GM21390 (cell line): ENCODE measurements at regions not wholly inside any gene's neighbourhood (a gene's known extent, or its start where the extent isn't known, plus 50 kb on each side); places are given as distances from the start of the nearest gene placed in this dataset.
A peak's percentile ranks its signal among the peaks of the same experiment; 100 is the strongest.
"Not testable (repeated sequence)": the region's sequence is repeated elsewhere in the genome, so short reads cannot be mapped to it uniquely, and the experiment has no call there.

ENCODE experiments used
- ATAC-seq: cut with Tn5 transposase; IDR thresholded peaks from one replicate; pipeline ENCODE4 v1.9.1; 2021; ENCODE audit not compliant: unreplicated experiment

DNA sequence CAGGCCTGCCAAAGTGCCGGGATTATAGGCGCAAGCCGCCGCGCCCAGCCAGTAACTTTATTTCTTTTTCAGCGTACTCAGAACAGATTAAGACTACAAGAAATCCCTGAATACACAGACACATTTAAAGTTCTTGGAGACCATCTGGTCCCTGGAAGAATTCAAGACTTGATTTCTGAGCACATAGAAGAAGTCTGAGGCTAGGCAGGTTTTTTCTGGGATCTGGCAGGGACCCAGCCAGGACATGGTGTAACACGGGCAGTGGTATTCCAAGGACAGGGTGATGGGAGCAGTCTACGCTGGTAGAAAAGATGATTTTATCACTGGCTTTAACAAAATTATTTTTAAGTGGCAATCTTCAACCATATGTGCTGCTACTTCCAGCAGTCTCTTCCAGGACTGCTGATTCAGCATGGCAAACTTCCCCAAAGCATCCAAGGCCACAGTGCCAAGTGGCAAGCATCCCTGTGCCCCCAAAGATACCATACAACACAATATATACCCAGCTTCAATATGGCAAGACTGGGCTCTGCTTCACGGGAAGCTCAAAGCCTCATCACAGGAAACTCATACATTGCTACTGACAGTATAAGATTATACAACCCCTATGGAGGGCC is 105.2 kb upstream of the OR5AK2 start:
- ATAC-seq: no peak

DNA sequence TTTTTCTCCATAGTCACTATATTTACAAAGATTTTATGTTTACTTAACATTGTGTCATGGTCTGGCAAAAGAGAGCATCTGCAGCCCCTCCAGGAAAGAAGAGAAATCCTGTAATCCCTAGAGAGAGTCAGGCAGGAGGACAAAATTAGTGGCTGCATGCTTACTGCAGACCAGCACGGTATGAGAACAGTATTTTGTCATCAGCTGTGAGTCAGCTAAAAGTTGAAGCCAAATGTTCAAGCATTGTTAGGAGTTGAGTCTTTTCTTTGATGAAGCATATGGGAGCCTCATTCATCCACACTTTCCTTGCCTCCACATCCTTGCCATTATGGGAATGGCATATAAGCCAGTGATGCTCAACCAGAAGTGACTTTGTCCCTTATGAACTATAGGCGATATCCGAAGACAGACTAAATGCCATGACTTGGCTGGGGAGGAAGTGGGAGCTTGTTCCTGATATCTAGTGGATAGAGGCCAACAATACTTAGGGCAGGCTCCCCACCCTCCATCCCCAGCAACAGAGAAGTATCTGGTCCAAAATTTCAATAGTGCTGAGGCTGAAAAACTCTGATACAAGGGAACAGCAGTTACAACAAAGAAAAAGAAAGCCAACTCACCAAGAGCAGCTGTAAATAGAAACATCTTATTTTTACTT is 112.0 kb upstream of the OR5AK2 start:
- ATAC-seq: no peak

GRCh38 chr11:56855217-56855616 is 106.7 kb upstream of the OR9G4 start:
- no peak for ATAC-seq

DNA sequence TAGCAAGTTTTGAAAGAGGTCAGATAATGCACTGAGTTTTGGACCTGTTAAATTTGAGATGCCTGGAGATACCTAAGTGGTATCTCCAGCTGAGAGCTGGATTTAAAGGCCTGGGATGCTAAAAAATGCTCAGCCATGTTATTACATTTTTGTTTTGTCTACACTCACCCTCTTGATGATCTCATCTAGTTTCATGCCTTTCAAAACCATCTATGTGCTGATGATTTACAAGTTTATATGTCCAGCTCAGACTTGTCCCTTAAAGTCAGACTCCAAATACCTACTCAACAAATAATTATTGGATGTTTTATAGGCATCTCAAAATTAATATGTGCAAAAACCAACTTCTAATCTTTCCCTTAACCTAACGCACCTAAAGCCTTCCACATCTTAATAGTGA is 103.6 kb upstream of the OR9G4 start:
- ATAC-seq: no peak

DNA sequence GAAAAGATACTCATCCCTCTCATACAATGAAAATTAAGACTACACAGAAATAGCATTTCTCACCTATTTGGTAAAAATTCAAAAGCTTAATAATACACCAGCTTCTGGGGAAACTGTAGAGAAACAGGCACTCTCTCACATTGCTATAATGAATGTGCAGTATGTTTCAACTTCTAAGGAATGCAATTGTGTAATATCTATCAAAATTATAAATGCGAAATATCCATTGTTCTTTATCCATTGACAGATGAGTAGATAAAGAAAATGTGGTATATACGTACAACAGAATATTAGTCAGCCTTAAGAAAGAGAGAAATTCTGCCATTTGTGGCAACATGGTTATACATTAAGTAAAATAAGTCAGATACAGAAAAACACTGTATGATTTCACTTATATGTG is 101.4 kb upstream of the OR9G4 start:
- no peak for ATAC-seq

- no peak for ATAC-seq
Observed at GRCh38 chr11:56849250-56849649, 100.8 kb upstream of the OR9G4 start.

DNA sequence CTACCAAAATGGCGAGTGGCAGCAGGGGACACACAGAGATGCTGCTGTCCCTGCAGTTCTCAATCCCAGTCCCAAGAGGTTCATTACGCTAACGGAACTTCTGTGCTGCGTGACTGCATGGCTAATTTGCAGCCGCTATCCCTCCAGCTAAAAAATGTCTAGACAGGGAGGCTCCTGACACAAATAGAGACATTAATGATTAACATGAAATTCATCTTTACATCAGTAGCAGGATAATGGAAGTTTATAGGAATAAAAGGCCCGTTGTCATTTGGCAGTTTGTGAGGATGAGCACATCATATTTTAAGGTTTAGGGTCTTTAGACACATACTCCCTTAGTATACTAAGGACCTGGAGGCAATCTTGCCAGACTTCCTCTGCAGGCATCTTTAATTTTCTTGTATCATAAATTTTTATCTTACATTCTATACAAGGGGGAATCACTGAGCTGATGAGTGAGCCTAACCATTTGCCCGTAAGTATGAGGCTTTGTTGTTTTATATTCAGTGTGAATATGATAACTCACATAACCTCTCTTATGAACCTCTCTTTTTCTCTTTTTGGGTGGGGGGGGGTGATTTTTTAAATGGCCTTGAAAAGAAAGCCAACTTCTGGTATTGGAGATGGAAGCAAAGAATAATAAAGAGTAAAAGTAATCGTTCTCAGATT is 99.8 kb upstream of the OR9G4 start:
- no peak for ATAC-seq

DNA sequence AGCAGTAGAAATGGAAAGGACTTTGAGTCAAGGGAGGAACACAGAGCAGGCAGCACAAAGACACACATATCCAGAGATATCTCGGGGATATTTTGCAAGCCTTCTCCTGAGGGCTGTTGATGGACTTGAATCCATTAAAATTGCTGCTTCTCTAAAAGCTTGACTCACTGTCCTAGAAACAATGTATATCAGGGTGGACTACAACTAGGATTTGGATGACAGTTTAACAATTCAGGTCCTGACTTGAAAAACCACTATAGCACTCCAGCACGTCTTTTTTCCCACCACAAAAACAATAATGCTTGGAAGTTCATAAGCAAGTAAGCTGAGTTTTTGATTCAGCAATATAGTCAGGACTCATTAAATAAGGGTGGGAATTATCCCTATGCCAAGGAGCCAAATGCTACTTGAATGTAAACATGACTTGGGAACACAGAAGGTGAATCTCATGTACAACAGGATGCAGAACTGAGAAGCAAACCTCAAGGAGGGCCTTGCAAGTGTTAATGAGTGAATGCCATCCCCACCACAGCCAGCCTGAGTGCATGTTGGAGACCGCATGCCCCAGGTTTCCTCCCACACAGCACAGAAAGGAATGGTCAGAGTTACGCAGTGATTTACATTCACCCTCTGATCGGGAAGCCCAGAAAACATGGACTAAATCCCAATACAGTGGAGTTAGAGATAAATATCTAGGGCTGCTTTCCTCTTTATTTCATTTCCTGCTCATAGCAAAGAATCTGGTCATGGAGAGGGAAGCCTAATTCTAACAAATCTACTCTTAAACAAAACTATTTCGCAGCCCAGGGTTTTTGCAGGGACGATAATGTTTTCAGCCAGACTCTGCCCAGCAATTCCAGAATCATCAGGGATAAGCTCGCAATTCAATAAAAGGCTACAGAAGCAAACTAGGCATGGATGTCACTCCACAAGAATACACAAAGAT is 98.4 kb upstream of the OR9G4 start:
- no peak for ATAC-seq

DNA sequence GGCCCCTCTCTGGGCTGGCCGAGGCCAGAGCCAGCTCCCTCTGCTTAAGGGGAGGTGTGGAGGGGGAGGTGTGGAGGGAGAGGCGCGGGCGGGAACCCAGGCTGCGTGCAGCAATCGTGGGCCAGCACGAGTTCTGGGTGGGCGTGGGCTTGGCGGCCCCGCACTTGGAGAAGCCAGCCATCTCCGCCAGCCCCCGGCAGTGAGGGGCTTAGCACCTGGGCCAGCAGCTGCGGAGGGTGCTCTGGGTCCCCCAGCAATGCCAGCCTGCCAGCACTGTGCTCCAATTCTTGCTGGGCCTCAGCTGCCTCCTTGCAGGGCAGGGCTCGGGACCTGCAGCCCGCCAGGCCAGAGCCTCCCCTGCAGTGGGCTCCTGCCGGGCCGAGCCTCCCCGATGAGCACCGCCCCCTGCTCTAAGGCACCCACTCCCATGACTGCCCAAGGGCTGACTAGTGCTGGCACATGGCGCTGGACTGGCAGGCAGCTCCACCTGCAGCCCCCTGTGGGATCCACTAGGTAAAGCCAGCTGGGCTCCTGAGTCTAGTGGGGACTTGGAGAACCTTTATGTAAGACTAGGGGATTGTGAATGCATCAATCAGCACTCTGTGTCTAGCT is 96.7 kb upstream of the OR9G4 start:
- no peak for ATAC-seq

- no peak for ATAC-seq
Observed at GRCh38 chr11:56843816-56844215, 95.3 kb upstream of the OR9G4 start.

DNA sequence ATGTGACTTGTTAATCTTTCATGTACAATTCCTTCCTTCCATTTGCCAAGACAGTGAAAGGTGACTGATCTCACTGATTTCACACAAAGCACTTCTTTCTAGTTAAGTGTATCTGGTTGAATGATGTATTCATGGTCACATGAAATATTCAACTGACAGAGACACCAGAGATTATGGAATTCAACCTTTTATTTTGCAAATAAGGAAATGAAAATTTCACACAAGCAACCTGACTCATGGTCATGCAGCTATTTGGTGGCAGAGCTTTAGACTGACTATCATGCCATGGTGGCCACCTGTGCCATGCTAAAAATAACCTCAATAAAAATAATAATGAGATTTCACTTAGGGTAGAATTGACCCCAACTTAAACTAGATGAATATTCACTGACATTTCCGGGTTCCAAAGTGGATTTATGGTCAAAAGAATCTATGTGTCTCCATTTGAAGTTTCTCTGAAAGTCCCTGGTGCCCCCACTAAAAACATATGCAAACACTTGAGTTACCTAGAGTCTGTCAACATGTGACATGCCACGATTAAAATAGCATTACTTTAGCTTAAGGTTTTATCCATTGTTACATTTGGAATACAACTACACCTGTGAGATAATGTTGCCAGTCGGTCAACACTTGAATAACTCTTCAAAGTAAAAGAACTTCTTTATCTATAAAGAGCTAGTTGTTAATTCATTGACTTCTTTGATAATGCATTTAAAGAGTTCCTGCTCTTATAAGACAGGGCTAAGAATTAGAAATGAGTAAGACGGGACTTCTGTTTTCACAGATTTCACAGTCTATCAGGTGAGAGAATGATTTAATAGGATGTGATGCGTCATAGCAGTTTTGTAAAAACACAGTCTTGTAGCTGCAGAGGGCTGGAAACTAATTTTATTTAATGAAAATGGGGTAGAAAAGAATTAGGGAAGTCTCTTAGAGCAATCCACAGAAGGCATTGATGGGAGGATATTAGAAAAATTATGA is 94.6 kb upstream of the OR9G4 start:
- ATAC-seq: no peak

GRCh38 chr11:56841210-56841810 is 92.8 kb upstream of the OR9G4 start:
- peak; percentile 64 for ATAC-seq

GRCh38 chr11:56827357-56827756 is 78.9 kb upstream of the OR9G4 start:
- ATAC-seq: not testable (repeated sequence)

GRCh38 chr11:56819916-56820315 is 71.4 kb upstream of the OR9G4 start:
- ATAC-seq: no peak

DNA sequence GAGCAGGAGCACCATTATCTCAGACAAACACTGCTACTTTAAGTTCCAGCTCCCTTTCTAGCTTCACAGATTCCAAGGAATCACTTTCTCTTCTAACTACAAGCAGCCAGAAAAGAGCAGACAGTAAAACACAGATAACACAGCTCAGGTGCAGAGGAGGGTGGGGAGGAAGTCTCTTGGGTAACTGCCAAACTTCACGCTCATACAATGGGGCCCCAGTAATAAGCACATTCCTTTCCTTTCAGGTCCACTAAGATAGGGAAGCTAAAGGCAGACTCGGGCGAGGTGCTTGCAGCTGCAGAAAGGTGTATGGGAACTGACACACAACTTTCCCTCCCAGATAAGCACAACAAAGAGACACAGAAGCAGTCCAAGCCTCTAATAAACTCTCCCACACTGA is 69.2 kb upstream of the OR9G4 start:
- no peak for ATAC-seq

- ATAC-seq: no peak
Observed at GRCh38 chr11:56816259-56816658, 67.8 kb upstream of the OR9G4 start.

DNA sequence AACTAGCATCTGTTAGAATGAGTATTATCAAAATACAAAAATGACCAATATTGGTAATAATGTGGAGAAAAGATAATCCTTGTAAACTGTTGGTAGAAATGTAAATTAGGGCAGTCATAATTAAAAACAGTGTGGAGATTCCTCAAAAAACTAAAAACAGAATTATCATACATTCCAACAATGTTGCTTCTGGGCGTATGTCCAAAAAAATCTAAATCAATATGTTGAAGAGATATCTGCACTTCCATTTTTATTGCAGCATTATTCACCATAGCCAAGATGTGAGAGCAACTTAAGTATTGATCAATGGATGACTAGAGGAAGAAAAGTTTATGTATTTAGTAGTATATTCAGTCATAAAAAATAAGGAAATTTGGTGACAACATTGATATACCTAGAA is 59.8 kb upstream of the OR9G4 start:
- no peak for ATAC-seq

DNA sequence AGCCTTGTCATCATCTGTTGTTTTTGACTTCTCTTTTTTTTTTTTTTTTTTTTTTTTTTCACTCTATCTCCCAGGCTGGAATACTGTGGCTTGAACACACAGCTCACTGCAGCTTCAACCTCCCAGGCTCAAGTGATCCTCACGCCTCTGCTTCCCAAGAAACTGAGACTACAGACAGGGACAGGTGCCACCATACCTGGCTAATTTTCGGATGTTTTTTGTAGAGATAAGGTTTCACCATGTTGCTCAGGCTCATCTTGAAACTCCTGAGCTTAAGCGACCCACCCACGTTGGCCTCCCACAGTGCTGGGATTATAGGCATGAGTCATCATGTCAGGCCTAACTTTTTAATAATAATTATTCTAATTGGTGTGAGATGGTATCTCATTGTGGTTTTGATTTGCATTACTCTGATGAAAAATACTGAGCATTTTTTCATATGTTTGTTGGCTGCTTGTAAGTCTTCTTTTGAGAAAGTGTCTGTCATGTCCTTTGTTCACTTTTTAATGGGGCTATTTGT is 51.3 kb upstream of the OR9G4 start:
- ATAC-seq: no peak
